Caki2 (cell line): ENCODE measurements at regions not wholly inside any gene's neighbourhood (a gene's known extent, or its start where the extent isn't known, plus 50 kb on each side); places are given as distances from the start of the nearest gene placed in this dataset.
A peak's percentile ranks its signal among the peaks of the same experiment; 100 is the strongest.

Experiments
- DNase-seq: peaks from one replicate; pipeline ENCODE4 v3.0.0-alpha.2; 2015; ENCODE audit warnings: low read depth
- in situ Hi-C: cut with HindIII; loops from 2 replicates; pipeline ENCODE4 v1.10.0; 2016; ENCODE audit warnings: low sequenced_read_pairs, low pct_unique_long_range_greater_than_20kb, mixed read lengths

DNA sequence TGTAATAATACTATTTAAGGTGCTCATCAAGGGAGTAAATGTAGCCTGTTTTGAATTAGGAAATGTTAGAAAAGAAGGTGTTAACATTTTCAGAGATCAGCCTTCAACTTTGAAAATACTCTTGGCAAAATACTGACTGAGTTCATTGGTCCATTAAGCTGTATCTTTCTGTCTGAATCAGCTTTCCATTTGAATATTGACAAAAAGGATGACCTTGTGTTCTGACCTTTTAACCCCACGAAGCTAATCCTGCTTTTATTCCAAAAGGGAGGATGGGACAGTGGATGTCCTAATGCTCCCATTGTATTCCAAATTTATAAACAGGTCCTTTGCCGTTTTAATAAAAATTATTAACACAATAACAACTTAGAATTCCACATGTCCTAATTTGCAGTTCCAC lies 259.7 kb upstream of the NRIP1 start:
- in situ Hi-C loops, result no loop called here
- no peak for DNase-seq

DNA sequence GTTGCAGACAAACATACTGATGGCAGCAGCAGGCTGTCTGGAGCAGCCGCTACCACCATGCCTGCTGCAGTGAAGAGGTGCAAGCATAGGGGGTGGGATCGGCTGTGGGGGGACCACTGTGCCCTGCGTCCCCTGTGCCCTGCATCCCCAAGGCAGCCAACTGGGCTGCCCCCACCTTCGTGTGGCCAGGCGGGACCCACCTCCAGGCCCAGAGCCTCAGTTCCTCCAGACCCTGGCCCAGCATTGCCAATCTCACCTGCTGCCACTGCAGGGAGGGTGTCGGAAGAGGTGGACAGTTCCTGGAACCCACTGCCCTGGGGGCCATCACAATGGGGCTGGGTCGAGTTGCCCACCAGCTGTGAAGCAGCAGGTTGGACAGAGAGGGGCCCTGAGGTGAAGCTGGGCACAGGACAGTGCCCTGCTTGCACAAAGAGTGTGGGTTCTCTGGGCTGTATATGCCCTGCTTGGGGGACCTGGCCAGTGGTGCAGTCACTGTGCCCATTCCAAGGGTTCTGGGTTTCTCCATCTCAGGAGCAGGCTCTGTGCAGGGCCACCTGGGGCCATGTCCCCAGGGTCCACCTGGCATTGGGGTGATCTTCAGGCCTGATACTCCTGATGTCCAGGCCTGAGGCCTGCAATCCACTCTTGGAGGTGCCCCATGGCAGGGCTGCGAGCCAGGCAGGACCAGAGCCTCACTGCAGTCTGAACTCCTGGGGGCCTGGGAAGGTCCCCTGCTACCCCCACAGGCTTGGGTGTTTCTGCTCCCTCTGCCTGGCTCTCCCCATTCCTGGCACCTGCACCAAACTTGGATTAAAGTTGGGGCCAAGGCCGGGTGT lies 261.4 kb upstream of the NRIP1 start:
- in situ Hi-C loops, result no loop called here
- DNase-seq, result no peak

DNA sequence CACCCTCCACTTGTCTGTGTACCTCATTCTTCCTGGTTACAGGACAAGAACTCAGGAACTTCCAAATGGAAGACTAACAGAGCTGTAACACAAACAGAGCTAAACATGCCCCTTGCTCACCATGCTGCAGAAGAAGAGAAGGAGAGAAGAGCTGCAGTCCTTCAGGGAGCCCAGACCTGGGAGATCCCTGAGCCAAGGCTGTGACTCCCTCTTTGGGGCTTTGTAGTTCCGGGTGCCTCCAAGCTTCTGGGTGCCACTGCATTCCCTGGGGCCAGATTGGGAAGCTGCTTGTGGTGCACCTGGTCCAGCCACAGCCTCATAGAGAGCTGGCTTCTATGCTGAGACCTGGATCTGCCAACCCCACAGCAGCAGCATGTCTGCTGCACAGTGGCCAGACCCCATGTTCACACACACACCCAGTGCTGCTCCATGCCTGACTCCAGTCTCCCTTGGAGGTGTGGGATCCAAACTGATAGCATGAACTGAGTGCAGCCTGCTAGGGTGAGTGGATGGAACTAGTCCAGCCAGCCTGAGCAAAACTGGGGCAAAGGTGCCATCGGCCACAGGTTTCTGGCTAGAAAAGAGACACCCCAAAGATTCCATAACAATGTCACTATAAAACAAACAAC lies 263.0 kb upstream of the NRIP1 start:
- DNase-seq, result no peak
- in situ Hi-C loops, result no loop called here

DNA sequence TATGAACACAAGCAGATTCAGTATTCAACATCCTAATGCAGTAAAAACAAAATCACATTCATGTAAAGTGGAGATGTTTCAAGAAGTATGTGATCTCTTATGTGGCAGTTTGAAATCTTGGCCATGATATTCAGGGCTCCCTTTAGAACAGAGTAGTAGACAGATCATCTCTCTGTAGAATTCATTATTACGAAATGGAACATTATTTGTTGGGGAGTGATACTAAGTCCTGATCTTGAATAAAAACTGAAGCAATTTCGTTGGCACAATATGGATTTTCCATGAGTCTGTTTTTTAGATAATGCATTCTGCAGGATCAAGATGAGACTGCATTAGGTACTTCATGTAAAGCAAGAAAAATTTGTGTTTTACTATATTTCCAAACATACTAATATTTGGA lies 264.4 kb upstream of the NRIP1 start:
- in situ Hi-C loops, result no loop called here
- no peak for DNase-seq

DNA sequence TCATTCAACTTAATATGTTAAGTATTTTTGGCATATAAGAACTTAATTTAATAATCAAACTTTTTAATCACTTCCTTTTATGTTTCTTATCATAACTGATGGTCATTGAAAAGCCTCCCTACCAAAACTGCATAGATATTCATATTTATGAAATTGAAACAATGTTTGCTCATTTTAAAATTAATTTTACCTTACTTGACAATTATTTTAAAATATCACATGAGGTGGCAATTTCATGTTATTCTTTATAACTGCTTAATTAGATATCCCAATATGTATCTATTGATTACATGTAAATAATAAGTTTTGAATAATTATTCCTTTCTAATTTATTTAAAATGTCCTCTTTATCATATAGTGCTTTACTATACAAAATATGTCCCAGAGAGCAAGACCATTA lies 266.1 kb upstream of the NRIP1 start:
- in situ Hi-C loops, result no loop called here
- no peak for DNase-seq

DNA sequence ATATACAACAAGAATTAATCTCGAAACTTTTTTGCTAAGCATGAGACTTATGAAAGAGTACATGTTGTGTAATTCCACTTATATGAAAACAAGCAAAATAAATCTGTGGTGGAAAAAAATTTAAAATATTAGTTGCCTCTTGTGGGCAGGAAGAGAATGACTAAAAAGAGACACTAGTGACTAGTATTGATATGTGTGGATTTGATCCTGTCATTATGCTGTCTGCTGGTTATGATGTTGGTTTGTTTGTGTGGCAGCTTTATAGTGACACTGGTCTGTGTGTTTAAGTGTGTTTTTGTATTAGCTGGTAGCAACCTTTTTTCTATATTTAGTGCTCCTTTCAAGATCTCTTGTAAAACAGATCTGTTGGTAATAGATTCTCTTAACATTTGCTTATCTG lies 267.8 kb upstream of the NRIP1 start:
- DNase-seq, result no peak
- in situ Hi-C loops, result no loop called here

DNA sequence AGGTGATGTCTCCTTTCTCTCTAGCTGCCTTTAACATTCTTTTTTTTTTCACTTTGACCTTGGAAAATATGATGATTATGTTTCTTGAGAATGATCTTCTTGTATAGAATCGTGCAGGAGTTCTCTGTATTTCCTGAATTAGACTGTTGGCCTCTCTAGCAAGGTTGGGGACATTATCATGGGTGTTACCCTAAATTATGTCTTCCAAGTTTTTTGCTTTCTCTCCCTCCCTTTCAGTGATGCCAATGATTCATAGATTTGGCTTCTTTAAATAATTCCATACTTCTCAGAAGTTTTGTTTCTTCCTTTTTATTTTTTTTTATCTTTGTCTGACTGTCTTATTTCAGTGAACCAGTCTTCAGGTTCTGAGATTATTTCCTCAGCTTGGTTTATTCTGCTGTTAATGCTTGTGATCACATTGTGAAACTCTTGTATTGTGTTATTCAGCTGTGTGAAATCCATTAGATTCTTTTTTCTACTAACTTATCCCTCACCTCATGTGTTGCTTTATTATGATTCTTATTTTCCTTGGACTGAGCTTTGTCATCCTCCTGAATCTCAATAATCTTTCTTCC lies 268.4 kb upstream of the NRIP1 start:
- in situ Hi-C loops, result no loop called here
- DNase-seq, result no peak

DNA sequence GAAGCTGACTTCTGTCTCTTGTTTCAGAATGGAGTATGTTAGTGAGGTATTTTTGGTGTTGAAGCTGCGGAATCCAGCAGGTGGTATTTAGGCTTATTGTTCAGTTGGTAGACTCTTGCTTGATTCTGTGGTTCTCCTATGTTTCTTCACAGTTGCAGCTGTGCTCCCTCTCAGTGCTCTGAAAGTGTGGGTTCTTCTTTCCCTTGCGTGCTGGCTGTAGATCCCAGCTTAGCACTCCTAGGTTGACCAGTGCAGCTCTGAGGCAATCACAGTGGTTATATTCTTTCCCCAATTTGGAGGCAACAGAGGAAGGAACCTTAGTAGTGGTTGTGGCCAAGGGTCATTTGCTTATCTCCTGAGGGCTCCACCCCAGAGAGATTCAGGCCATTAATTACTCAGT lies 269.2 kb upstream of the NRIP1 start:
- DNase-seq, result no peak
- in situ Hi-C loops, result no loop called here

DNA sequence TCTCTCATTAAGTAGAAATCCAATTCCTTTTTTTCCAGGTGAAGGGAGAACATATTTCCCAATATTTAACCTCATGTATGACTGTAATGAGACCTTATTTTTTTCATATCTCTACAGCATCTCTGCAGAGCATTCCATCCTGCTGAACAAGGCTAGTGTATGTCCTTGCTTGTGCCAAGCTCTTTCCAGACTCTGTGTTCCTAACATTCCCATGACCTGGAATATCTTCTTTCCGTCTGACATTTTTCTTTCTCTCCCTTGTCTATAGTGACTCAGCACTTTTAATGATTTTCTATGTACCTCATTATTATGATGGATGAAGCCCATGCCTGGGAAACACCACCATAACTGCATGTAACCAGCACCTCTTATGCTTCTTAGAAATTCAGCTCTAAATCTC lies 278.3 kb upstream of the NRIP1 start:
- peak; percentile 8 for DNase-seq
- in situ Hi-C loops, result no loop called here

DNA sequence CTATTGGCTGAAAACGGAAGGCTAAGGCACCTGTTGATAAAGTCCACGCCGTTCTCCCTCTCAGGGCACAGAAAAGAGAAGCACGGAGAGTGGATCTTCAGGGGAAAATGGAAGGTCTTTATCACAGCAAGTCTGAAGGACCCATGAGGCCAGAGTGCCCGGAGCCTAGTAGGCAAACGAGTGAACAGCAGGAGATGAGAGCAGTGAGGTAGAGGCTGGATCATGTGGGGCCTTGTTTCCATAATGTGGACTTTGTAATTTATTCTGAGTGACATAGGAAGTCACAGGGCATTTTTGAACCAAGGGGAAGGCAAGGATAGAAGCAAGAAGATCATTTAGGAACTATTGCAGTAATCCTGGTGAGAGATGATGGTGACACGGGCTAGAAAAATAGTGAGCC lies 287.2 kb upstream of the NRIP1 start:
- in situ Hi-C loops, result no loop called here
- no peak for DNase-seq

DNA sequence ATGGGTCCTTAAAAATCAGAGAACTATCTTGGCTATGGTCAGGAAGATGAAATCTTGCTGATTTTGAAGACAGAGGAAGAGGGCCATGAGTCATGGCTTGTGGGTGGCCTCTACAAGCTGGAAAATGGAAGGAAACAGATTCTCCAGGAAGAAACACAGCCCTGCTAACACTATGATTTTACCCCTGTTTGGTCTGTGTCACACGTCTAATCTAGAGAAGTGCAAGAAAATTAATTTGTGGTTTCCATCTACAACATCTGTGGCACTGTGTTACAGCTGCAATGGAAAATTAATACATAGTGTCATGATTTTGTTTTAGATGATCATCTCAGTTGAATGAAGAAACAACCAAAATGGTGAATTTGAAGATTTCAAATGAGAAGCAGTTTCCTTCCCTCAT lies 288.7 kb upstream of the NRIP1 start:
- in situ Hi-C loops, result no loop called here
- no peak for DNase-seq

DNA sequence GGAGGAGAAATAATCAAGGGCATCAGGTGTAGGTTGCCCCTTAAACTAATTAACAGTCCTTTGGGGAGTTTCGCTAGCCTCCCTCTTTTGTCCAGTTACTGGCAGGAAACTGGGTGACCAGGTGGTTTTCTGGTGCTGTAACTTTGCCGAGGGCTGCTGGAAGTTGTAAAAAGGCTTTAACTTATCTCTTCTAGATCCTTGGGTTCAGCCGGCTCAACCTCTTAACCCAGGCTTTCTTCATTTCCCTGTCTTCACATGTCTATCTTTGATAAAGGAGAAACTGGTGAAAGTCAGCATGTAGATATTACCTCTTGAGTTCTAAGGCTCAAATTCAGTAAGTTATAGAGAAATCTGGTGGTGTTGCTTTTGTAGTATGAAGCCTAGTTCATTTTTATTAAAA lies 289.7 kb upstream of the NRIP1 start:
- in situ Hi-C loops, result no loop called here

DNA sequence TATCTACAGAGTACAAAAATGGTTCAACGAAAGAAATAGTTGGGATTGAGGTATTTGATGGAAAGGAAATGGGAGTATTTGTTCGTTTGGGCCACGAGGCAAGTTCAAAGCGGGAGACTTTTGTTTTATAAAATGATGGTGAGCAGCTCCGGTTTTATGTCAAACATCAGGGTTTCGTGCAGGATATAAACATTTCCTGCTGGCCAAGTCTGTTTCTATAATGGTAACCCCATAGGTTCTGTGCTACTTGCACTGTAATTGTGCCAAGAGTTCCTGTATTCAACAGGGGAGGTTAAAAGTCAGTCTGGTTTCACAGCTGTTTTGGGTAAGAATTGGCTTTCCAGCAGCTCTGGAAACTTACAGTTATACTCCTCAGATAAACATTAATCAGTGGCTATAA lies 290.3 kb upstream of the NRIP1 start:
- DNase-seq, result no peak
- in situ Hi-C loops, result no loop called here

More for the DNA sequence above, 289.7 kb upstream of the NRIP1 start:
- no peak for DNase-seq

DNA sequence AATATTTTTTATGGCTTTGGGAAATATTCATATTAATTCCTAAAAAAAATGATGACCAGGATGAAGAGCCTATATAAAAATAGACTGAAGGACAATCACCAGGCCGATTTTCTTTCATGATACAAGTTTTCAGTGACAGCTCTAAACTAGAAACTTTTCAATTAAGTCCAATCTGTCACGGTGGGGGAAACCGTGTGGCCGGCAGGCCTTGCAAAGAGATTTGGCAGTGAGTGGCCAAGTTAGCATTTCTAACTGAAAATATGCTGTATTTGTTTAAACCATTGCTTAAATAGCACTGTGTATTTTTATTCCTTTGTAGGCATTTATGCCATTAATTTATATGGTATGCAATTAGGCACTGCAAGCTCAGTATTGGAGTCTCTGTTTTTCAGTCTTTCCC lies 294.5 kb upstream of the NRIP1 start:
- in situ Hi-C loops, result no loop called here
- no peak for DNase-seq

DNA sequence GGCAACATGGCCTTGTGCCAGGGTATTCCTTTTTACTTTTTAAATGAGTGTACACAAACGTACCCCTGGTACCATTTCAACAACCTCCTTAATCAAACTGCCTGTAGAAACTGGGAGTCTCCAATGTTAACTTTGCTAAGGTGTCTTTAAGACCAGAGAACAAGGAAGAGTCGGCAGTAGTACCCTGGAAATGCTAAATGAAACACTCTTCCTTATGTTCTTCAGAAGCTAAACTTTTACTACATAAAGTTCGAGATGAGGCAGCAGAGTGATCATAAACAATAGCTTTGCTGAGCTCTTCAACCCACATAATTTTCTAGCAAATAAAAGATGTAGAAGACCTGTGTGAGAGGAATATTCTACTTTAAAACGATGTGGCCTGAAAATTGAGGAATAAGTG lies 297.7 kb upstream of the NRIP1 start:
- DNase-seq, result no peak
- in situ Hi-C loops, result no loop called here

DNA sequence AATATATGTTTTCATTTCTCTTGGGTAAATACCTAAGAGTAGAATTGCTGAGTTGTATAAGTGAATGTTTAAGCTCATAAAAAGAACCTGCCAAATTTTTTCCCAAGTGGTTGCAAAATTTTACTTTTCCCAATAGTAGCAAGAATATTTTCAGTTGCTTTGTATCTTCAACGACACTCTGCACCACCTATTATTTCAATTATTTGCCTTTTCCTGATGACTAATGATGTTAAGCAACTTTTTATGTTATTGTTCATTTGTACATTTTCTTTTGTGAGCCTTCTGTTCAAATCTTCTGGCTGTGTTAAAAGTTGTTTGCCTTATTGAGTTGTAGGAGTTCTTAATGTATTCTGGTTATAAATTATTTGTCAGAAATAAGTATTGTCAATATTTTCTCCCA lies 299.1 kb upstream of the NRIP1 start:
- in situ Hi-C loops, result no loop called here

DNA sequence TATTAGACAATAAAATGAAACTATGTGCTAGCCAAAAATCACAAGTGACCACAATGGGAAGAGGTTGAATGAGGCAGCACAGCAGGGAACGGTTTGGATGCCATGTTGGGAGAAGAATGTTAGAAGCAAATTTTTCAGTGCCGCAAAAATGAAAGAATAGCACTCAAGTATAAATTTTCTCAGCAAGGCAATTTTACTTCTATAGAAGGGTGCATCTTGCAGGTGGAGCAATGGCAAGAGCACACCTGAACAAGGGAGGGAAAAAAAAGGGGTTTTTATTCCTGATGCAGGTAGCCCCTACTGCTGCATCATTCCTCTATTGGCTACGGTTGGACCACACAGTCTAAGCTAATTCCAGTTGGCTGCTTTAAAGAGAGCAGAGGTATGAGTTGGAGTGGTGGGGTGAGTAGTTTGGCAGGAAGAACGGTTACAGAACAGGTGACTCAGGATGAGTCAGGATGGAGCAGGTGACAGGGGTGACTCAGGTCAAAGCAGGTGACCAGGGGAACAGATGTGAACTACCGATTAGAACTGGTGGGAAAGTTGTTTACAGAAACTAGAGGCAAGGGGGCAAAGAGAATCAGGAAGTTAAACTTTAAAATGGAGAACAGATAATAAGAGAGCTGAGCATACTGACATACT lies 301.1 kb upstream of the NRIP1 start:
- DNase-seq, result peak; percentile 66
- in situ Hi-C loops, result no loop called here

More for the DNA sequence above, 299.1 kb upstream of the NRIP1 start:
- DNase-seq, result no peak

DNA sequence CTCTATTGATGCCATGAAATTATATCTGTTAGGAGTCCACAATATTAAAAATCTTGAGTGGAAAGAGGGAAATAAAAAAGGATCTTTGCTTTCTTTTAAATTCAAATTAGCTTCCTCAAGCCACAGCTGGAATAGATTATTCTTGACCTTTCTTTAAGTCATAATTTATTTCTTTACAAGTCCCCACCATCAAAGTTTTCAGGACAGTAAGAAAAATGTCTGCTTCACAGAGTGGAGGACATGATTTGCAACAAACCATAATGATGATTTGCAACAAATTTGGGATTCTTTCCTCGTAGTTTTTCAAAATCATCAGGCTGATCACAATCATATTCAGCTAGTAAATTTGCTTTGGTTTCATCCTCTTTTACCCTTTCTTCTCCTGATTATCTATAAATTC lies 301.8 kb upstream of the NRIP1 start:
- DNase-seq, result no peak
- in situ Hi-C loops, result no loop called here

DNA sequence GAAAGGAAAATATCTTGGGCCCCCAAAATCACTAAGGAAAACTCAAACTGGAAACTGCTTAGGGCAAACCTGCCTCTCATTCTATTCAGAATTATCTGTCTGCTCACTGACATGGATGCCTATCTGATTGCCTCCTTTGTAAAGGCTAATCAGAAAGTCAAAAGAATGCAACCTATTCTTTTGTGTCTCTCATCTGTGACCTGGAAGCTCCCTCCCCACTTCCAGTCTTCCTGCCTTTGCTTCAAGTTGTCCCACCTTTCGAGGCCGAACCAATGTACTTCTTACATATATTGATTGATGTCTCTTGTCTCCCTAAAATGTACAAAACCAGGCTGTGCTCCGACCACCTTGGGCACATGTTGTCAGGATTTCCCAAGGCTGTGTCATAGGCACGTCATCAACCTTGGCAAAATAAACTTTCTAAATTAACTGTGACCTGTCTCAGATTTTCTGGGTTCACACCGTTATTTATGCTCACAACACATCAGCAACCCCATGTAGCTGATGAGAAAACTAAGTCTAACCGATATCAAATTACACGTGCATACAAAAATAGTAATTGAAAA lies 302.3 kb upstream of the NRIP1 start:
- in situ Hi-C loops, result no loop called here

More for the DNA sequence above, 302.3 kb upstream of the NRIP1 start:
- peak; percentile 10 for DNase-seq
